SK-N-SH (cell line): ENCODE measurements at regions not wholly inside any gene's neighbourhood (a gene's known extent, or its start where the extent isn't known, plus 50 kb on each side); places are given as distances from the start of the nearest gene placed in this dataset.

Experiments used
- CTCF ChIP-seq: fragments of 200-600 bp; sonication (generic); IDR thresholded peaks from 2 replicates; pipeline ENCODE4 v1.6.1; 2017; ENCODE audit warnings: antibody characterized with exemption, mild to moderate bottlenecking, moderate library complexity
- SIN3A ChIP-seq: IDR thresholded peaks from 2 replicates; pipeline ENCODE4 v1.6.1; 2012; ENCODE audit warnings: low read depth, mild to moderate bottlenecking, low read length, moderate library complexity, borderline replicate concordance
- TEAD4 ChIP-seq: IDR thresholded peaks from 2 replicates; pipeline ENCODE4 v1.4.0; 2012; ENCODE audit warnings: mild to moderate bottlenecking, borderline replicate concordance; ENCODE audit not compliant: insufficient read depth
- USF2 ChIP-seq: fragments of 150-350 bp; IDR thresholded peaks from 2 replicates; pipeline ENCODE4 v1.6.1; 2017; ENCODE audit warnings: antibody characterized with exemption, low read length, low read depth, borderline replicate concordance
- ZBTB33 ChIP-seq: IDR thresholded peaks from 2 replicates; pipeline ENCODE4 v1.4.0; 2012; ENCODE audit warnings: low read depth, borderline replicate concordance
- TF ChIP-seq, protein P1 (sequence below): IDR thresholded peaks from 2 replicates; pipeline ENCODE4 v1.6.1; 2012; ENCODE audit warnings: mild to moderate bottlenecking, low read depth, low read length, moderate library complexity

DNA sequence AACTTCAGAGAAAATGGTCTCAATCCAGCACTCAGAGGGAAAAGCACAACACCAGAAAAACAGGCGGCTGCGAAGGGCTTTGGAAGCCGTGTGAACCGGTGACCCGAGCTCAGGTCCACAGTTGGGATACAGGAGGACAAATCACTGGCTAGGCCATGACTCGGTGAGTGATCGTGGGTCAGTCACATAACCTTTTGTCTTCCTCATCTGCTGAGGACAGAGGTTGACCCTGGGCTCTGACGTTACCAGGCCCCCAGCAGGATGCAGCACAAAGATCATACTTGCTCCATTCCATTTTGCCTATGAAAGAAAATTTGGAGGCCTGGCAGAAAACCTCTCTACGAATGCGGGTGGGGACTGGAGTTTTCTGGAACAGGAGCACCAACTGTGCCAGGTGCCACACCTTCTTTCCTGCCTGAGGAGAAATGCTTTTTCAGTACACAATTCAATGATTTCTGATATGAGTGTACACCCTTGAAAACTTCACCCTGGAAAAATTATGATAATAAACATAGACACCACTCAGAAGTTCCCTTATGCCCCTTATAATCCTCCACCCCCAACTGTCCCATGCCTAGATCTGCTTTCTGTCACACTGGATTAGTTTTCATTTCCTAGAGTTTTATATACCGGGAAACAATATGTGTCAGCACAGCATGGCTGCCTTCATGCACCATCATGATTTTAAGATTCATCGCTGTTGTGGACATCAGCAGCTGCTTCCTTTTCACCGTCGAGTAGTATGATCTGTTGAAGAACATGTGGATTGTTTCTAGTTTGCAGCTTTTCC, 85.3 kb upstream of the RALGAPA2 start:
- TF ChIP-seq ZBTB33 (no peak), CTCF (no peak), TEAD4 (no peak), SIN3A (no peak), USF2 (no peak)
- TF ChIP-seq, protein P1, sequence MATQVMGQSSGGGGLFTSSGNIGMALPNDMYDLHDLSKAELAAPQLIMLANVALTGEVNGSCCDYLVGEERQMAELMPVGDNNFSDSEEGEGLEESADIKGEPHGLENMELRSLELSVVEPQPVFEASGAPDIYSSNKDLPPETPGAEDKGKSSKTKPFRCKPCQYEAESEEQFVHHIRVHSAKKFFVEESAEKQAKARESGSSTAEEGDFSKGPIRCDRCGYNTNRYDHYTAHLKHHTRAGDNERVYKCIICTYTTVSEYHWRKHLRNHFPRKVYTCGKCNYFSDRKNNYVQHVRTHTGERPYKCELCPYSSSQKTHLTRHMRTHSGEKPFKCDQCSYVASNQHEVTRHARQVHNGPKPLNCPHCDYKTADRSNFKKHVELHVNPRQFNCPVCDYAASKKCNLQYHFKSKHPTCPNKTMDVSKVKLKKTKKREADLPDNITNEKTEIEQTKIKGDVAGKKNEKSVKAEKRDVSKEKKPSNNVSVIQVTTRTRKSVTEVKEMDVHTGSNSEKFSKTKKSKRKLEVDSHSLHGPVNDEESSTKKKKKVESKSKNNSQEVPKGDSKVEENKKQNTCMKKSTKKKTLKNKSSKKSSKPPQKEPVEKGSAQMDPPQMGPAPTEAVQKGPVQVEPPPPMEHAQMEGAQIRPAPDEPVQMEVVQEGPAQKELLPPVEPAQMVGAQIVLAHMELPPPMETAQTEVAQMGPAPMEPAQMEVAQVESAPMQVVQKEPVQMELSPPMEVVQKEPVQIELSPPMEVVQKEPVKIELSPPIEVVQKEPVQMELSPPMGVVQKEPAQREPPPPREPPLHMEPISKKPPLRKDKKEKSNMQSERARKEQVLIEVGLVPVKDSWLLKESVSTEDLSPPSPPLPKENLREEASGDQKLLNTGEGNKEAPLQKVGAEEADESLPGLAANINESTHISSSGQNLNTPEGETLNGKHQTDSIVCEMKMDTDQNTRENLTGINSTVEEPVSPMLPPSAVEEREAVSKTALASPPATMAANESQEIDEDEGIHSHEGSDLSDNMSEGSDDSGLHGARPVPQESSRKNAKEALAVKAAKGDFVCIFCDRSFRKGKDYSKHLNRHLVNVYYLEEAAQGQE: no peak
